ENCODE measurements at regions not wholly inside any gene's neighbourhood (a gene's known extent, or its start where the extent isn't known, plus 50 kb on each side); places are given as distances from the start of the nearest gene placed in this dataset.
"Not testable (repeated sequence)": the region's sequence is repeated elsewhere in the genome, so short reads cannot be mapped to it uniquely, and the experiment has no call there.

DNA sequence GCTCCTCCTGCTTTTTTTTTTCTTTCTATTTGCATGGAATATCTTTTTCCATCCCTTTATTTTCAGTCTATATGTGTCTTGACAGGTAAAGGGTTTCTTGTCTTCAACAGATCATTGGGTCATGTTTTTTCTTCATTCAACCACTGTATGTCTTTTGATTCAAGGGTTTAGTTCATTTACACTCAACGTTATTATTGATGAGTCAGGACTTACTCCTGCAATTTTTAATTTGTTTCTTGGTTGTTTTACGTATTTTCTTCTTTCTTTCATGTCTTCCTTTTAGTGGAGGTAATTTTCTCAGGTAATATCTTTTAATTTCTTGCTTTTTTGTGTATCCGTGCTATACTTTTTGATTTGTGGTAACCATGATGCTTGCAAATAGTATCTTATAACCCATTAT lies 429.1 kb upstream of the HTR1E start:
- ATAC-seq (ENCODE audit: low read depth in 2 of 2), result no peak
- no peaks in the 10 kb centered on the region for H3K4me1 ChIP-seq (ENCODE audit: control insufficient read depth, insufficient read depth, low read length, poor library complexity, severe bottlenecking)

DNA sequence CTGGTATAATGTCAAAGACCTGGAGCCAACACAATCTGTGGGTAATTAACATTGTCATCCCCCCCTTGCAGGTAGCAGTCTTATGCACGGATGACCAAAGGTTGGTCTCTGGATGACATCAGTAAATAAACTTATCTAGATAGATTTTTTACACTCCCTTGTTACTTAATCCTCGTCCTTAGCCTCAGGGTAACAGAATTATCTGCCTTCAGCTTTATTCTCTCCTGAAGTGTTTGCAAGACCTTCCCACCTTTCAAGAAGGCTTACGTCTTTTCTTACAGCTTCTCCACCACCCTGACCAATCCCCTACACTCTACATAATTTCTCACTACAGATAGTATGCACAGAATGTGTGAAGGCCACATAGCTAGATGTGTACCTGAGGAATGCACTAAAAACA lies 434.8 kb upstream of the HTR1E start:
- H3K27me3 ChIP-seq (ENCODE audit: control insufficient read depth, insufficient read depth, low read length), result no peaks in the 10 kb centered on the region
- H3K4me1 Mint-ChIP-seq, result no peaks in the 10 kb centered on the region
- H3K36me3 ChIP-seq (ENCODE audit: control insufficient read depth, insufficient read depth, low read length), result no peaks in the 10 kb centered on the region
- no peak for DNase-seq
- H3K36me3 Mint-ChIP-seq, result no peaks in the 10 kb centered on the region
- H3K4me1 ChIP-seq (ENCODE audit: control insufficient read depth, insufficient read depth, low read length, poor library complexity, severe bottlenecking), result no peaks in the 10 kb centered on the region
- H3K4me3 ChIP-seq (ENCODE audit: low read depth, low read length), result no peak overlapping the region
- H3K27ac Mint-ChIP-seq, result no peak overlapping the region
- no peak overlapping the region for H3K4me3 Mint-ChIP-seq
- peaks cover 1 to 23% (median 9%) of the 10 kb centered on the region in 7 donors for H3K9me3 Mint-ChIP-seq
- no peaks in the 10 kb centered on the region for H3K27me3 Mint-ChIP-seq
- H3K27ac ChIP-seq (ENCODE audit: insufficient read depth, low read length, poor library complexity, severe bottlenecking), result no peak overlapping the region
- ATAC-seq (ENCODE audit: low read depth in 2 of 2), result no peak
- H3K9me3 ChIP-seq (ENCODE audit: control insufficient read depth in 2 of 2, low read length in 2 of 2), result no peaks in the 10 kb centered on the region

More for the DNA sequence above, 429.1 kb upstream of the HTR1E start:
- no peak overlapping the region for H3K27ac Mint-ChIP-seq
- Histone ChIP-seq H3K27ac (ENCODE audit: insufficient read depth, low read length, poor library complexity, severe bottlenecking) (no peak overlapping the region), H3K27me3 (ENCODE audit: control insufficient read depth, insufficient read depth, low read length) (no peaks in the 10 kb centered on the region), H3K9me3 (ENCODE audit: control insufficient read depth in 2 of 2, low read length in 2 of 2) (no peaks in the 10 kb centered on the region), H3K36me3 (ENCODE audit: control insufficient read depth, insufficient read depth, low read length) (no peaks in the 10 kb centered on the region), H3K4me3 (ENCODE audit: low read depth, low read length) (no peak overlapping the region)
- peaks cover 0 to 14% (median 9%) of the 10 kb centered on the region in 7 donors for H3K9me3 Mint-ChIP-seq
- H3K27me3 Mint-ChIP-seq, result no peaks in the 10 kb centered on the region
- no peak for DNase-seq
- no peaks in the 10 kb centered on the region for H3K36me3 Mint-ChIP-seq
- H3K4me3 Mint-ChIP-seq, result no peak overlapping the region
- no peaks in the 10 kb centered on the region for H3K4me1 Mint-ChIP-seq

GRCh38 chr6:86500035-86500434 lies 437.3 kb upstream of the HTR1E start:
- Histone ChIP-seq H3K4me3 (ENCODE audit: low read depth, low read length) (no peak overlapping the region), H3K9me3 (ENCODE audit: control insufficient read depth in 2 of 2, low read length in 2 of 2) (no peaks in the 10 kb centered on the region), H3K27me3 (ENCODE audit: control insufficient read depth, insufficient read depth, low read length) (no peaks in the 10 kb centered on the region), H3K27ac (ENCODE audit: insufficient read depth, low read length, poor library complexity, severe bottlenecking) (no peak overlapping the region), H3K36me3 (ENCODE audit: control insufficient read depth, insufficient read depth, low read length) (no peaks in the 10 kb centered on the region), H3K4me1 (ENCODE audit: control insufficient read depth, insufficient read depth, low read length, poor library complexity, severe bottlenecking) (no peaks in the 10 kb centered on the region)
- ATAC-seq (ENCODE audit: low read depth in 2 of 2) (no peak), DNase-seq (no peak)
- Mint-ChIP-seq H3K9me3 (peaks cover 1 to 19% (median 10%) of the 10 kb centered on the region in 7 donors), H3K27ac (no peak overlapping the region), H3K36me3 (no peaks in the 10 kb centered on the region), H3K4me3 (no peak overlapping the region), H3K27me3 (no peaks in the 10 kb centered on the region), H3K4me1 (no peaks in the 10 kb centered on the region)

GRCh38 chr6:86489042-86489441 lies 448.3 kb upstream of the HTR1E start:
- H3K27ac Mint-ChIP-seq, result not testable (repeated sequence)

GRCh38 chr6:86487660-86488221 lies 449.6 kb upstream of the HTR1E start:
- no peak for ATAC-seq (ENCODE audit: low read depth in 2 of 2)
- H3K27me3 ChIP-seq (ENCODE audit: control insufficient read depth, insufficient read depth, low read length), result no peaks in the 10 kb centered on the region
- H3K36me3 Mint-ChIP-seq, result no peaks in the 10 kb centered on the region
- H3K36me3 ChIP-seq (ENCODE audit: control insufficient read depth, insufficient read depth, low read length), result no peaks in the 10 kb centered on the region
- H3K4me1 Mint-ChIP-seq, result no peaks in the 10 kb centered on the region
- no peak overlapping the region for H3K4me3 ChIP-seq (ENCODE audit: low read depth, low read length)
- H3K9me3 Mint-ChIP-seq, result peaks cover 0 to 14% (median 4%) of the 10 kb centered on the region in 7 donors
- H3K27ac Mint-ChIP-seq, result no peak overlapping the region
- H3K4me3 Mint-ChIP-seq, result no peak overlapping the region
- no peaks in the 10 kb centered on the region for H3K4me1 ChIP-seq (ENCODE audit: control insufficient read depth, insufficient read depth, low read length, poor library complexity, severe bottlenecking)
- no peaks in the 10 kb centered on the region for H3K27me3 Mint-ChIP-seq
- H3K27ac ChIP-seq (ENCODE audit: insufficient read depth, low read length, poor library complexity, severe bottlenecking), result no peak overlapping the region
- DNase-seq, result no peak
- no peaks in the 10 kb centered on the region for H3K9me3 ChIP-seq (ENCODE audit: control insufficient read depth in 2 of 2, low read length in 2 of 2)

More at GRCh38 chr6:86489042-86489441, 448.3 kb upstream of the HTR1E start:
- H3K27me3 Mint-ChIP-seq; DNase-seq; H3K4me3 ChIP-seq (ENCODE audit: low read depth, low read length); H3K9me3 ChIP-seq (ENCODE audit: control insufficient read depth in 2 of 2, low read length in 2 of 2); H3K27ac ChIP-seq (ENCODE audit: insufficient read depth, low read length, poor library complexity, severe bottlenecking); H3K4me1 Mint-ChIP-seq; H3K36me3 Mint-ChIP-seq; H3K4me1 ChIP-seq (ENCODE audit: control insufficient read depth, insufficient read depth, low read length, poor library complexity, severe bottlenecking); H3K36me3 ChIP-seq (ENCODE audit: control insufficient read depth, insufficient read depth, low read length); H3K4me3 Mint-ChIP-seq; H3K27me3 ChIP-seq (ENCODE audit: control insufficient read depth, insufficient read depth, low read length); ATAC-seq (ENCODE audit: low read depth in 2 of 2): not testable (repeated sequence)
- peaks cover 0 to 18% (median 4%) of the 10 kb centered on the region in 7 donors for H3K9me3 Mint-ChIP-seq

DNA sequence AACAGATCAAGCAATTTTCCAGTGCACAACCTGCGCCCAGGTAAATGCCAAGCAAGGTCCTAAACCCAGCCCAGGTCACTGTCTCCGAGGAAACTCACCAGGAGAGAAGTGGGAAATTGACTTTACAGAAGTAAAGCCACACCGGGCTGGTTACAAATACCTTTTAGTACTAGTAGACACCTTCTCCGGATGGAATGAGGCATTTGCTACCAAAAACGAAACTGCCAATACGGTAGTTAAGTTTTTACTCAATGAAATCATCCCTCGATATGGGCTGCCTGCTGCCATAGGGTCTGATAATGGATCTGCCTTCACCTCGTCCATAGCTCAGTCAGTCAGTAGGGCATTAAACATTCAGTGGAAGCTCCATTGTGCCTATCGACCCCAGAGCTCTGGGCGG lies 459.0 kb upstream of the HTR1E start:
- ATAC-seq (ENCODE audit: low read depth in 2 of 2); H3K9me3 ChIP-seq (ENCODE audit: control insufficient read depth in 2 of 2, low read length in 2 of 2); H3K4me1 Mint-ChIP-seq; H3K4me3 ChIP-seq (ENCODE audit: low read depth, low read length); H3K27me3 Mint-ChIP-seq; H3K9me3 Mint-ChIP-seq; H3K27ac ChIP-seq (ENCODE audit: insufficient read depth, low read length, poor library complexity, severe bottlenecking); H3K4me3 Mint-ChIP-seq; H3K36me3 Mint-ChIP-seq; H3K4me1 ChIP-seq (ENCODE audit: control insufficient read depth, insufficient read depth, low read length, poor library complexity, severe bottlenecking); DNase-seq; H3K27me3 ChIP-seq (ENCODE audit: control insufficient read depth, insufficient read depth, low read length); H3K27ac Mint-ChIP-seq; H3K36me3 ChIP-seq (ENCODE audit: control insufficient read depth, insufficient read depth, low read length): not testable (repeated sequence)

DNA sequence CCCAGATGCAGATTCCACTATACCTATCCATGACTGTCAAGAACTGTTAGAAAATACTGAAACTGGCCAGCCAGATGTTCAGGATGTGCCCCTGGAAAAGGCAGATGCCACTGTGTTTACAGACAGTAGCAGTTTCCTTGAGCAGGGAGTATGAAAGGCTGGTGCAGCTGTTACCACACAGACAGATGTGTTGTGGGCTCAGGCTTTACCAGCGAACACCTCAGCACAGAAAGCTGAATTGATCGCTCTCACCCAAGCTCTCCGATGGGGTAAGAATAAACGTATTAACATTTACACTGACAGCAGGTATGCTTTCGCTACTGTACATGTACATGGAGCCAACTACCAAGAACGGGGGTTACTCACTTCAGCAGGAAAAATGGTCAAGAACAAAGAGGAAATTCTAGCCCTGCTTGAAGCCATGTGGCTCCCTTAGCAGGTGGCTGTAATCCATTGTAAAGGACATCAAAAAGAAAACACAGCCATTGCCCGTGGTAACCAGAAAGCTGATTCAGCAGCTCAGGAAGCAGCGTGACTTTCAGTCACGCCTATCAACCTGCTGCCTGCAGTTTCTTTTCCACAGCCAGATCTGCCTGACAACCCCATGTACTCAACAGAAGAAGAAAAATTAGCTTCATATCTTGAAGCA lies 459.7 kb upstream of the HTR1E start:
- DNase-seq (no peak), ATAC-seq (ENCODE audit: low read depth in 2 of 2) (no peak)
- H3K4me3 ChIP-seq (ENCODE audit: low read depth, low read length), result no peak overlapping the region
- Mint-ChIP-seq H3K4me1 (no peaks in the 10 kb centered on the region), H3K9me3 (peaks cover 0 to 6% (median 2%) of the 10 kb centered on the region in 7 donors), H3K27me3 (no peaks in the 10 kb centered on the region), H3K36me3 (no peaks in the 10 kb centered on the region), H3K4me3 (no peak overlapping the region), H3K27ac (no peak overlapping the region)
- H3K9me3 ChIP-seq (ENCODE audit: control insufficient read depth in 2 of 2, low read length in 2 of 2), result peaks cover 0 to 6% of the 10 kb centered on the region in 2 experiments
- no peak overlapping the region for H3K27ac ChIP-seq (ENCODE audit: insufficient read depth, low read length, poor library complexity, severe bottlenecking)
- H3K27me3 ChIP-seq (ENCODE audit: control insufficient read depth, insufficient read depth, low read length), result no peaks in the 10 kb centered on the region
- no peaks in the 10 kb centered on the region for H3K4me1 ChIP-seq (ENCODE audit: control insufficient read depth, insufficient read depth, low read length, poor library complexity, severe bottlenecking)
- no peaks in the 10 kb centered on the region for H3K36me3 ChIP-seq (ENCODE audit: control insufficient read depth, insufficient read depth, low read length)

- ATAC-seq (ENCODE audit: low read depth in 2 of 2) (no peak), DNase-seq (no peak)
- Histone ChIP-seq H3K4me1 (ENCODE audit: control insufficient read depth, insufficient read depth, low read length, poor library complexity, severe bottlenecking) (no peaks in the 10 kb centered on the region), H3K9me3 (ENCODE audit: control insufficient read depth in 2 of 2, low read length in 2 of 2) (peaks cover 0 to 6% of the 10 kb centered on the region in 2 experiments), H3K36me3 (ENCODE audit: control insufficient read depth, insufficient read depth, low read length) (no peaks in the 10 kb centered on the region), H3K4me3 (ENCODE audit: low read depth, low read length) (no peak overlapping the region), H3K27me3 (ENCODE audit: control insufficient read depth, insufficient read depth, low read length) (no peaks in the 10 kb centered on the region), H3K27ac (ENCODE audit: insufficient read depth, low read length, poor library complexity, severe bottlenecking) (no peak overlapping the region)
- H3K4me3 Mint-ChIP-seq, result no peak overlapping the region
- no peak overlapping the region for H3K27ac Mint-ChIP-seq
- H3K36me3 Mint-ChIP-seq, result no peaks in the 10 kb centered on the region
- no peaks in the 10 kb centered on the region for H3K4me1 Mint-ChIP-seq
- no peaks in the 10 kb centered on the region for H3K27me3 Mint-ChIP-seq
- peaks cover 0 to 6% (median 3%) of the 10 kb centered on the region in 7 donors for H3K9me3 Mint-ChIP-seq
Measured at GRCh38 chr6:86476311-86476710, 461.0 kb upstream of the HTR1E start.

Data from CD4-positive, CD25-positive, alpha-beta regulatory T cell (primary cell).